ENCODE measurements at regions not wholly inside any gene's neighbourhood (a gene's known extent, or its start where the extent isn't known, plus 50 kb on each side); places are given as distances from the start of the nearest gene placed in this dataset.

- no peak for TF ChIP-seq CTCF (IDR thresholded peaks at IDR 0.05; ENCODE audit: unreplicated experiment)
- H3K9me3 Mint-ChIP-seq (ENCODE audit: low read depth, unreplicated experiment) = peaks cover 2% of the 10 kb centered on the region
- CTCF ChIA-PET = no interaction called here
- no peaks in the 10 kb centered on the region for H3K36me3 Mint-ChIP-seq (ENCODE audit: insufficient read depth, unreplicated experiment)
- no TSS peak for BruUV-seq (replicated peaks)
- peaks cover 20% of the 10 kb centered on the region for H3K27me3 Mint-ChIP-seq (ENCODE audit: unreplicated experiment)
- no peak for DNase-seq
- H3K27ac Mint-ChIP-seq (ENCODE audit: unreplicated experiment) = no peak overlapping the region
- H3K4me3 Mint-ChIP-seq (ENCODE audit: low read depth, unreplicated experiment) = no peak overlapping the region
- H3K4me1 Mint-ChIP-seq (ENCODE audit: low read depth, unreplicated experiment) = no peaks in the 10 kb centered on the region
- intact Hi-C loops (cut with micrococcal nuclease; ENCODE audit: unreplicated experiment) = no loop called here
Measured at GRCh38 chr4:138759554-138759902, 256.1 kb upstream of the NOCT start.

- Mint-ChIP-seq H3K9me3 (ENCODE audit: low read depth, unreplicated experiment) (peaks cover 2% of the 10 kb centered on the region), H3K27ac (ENCODE audit: unreplicated experiment) (no peak overlapping the region), H3K4me3 (ENCODE audit: low read depth, unreplicated experiment) (no peak overlapping the region), H3K4me1 (ENCODE audit: low read depth, unreplicated experiment) (no peaks in the 10 kb centered on the region), H3K27me3 (ENCODE audit: unreplicated experiment) (peaks cover 14% of the 10 kb centered on the region), H3K36me3 (ENCODE audit: insufficient read depth, unreplicated experiment) (no peaks in the 10 kb centered on the region)
- no TSS peak for BruUV-seq (replicated peaks)
- CTCF ChIA-PET = no interaction called here
- intact Hi-C loops (cut with micrococcal nuclease; ENCODE audit: unreplicated experiment) = no loop called here
- no peak for DNase-seq
- no peak for TF ChIP-seq CTCF (IDR thresholded peaks at IDR 0.05; ENCODE audit: unreplicated experiment)
Measured at GRCh38 chr4:138758876-138759553, 256.6 kb upstream of the NOCT start.

GRCh38 chr4:138758196-138758595, 257.4 kb upstream of the NOCT start:
- CTCF ChIA-PET = no interaction called here
- intact Hi-C loops (cut with micrococcal nuclease; ENCODE audit: unreplicated experiment) = no loop called here

GRCh38 chr4:138757432-138757831, 258.1 kb upstream of the NOCT start:
- CTCF ChIA-PET = no interaction called here
- Mint-ChIP-seq H3K27ac (ENCODE audit: unreplicated experiment) (no peak overlapping the region), H3K9me3 (ENCODE audit: low read depth, unreplicated experiment) (peaks cover 2% of the 10 kb centered on the region), H3K36me3 (ENCODE audit: insufficient read depth, unreplicated experiment) (no peaks in the 10 kb centered on the region), H3K4me3 (ENCODE audit: low read depth, unreplicated experiment) (no peak overlapping the region), H3K27me3 (ENCODE audit: unreplicated experiment) (no peaks in the 10 kb centered on the region), H3K4me1 (ENCODE audit: low read depth, unreplicated experiment) (no peaks in the 10 kb centered on the region)
- BruUV-seq (replicated peaks) = no TSS peak
- no peak for DNase-seq
- no peak for TF ChIP-seq CTCF (IDR thresholded peaks at IDR 0.05; ENCODE audit: unreplicated experiment)
- intact Hi-C loops (cut with micrococcal nuclease; ENCODE audit: unreplicated experiment) = no loop called here

More at GRCh38 chr4:138758196-138758595, 257.4 kb upstream of the NOCT start:
- BruUV-seq (replicated peaks) = no TSS peak
- Mint-ChIP-seq H3K27me3 (ENCODE audit: unreplicated experiment) (peaks cover 6% of the 10 kb centered on the region), H3K4me3 (ENCODE audit: low read depth, unreplicated experiment) (no peak overlapping the region), H3K4me1 (ENCODE audit: low read depth, unreplicated experiment) (no peaks in the 10 kb centered on the region), H3K9me3 (ENCODE audit: low read depth, unreplicated experiment) (peaks cover 2% of the 10 kb centered on the region), H3K27ac (ENCODE audit: unreplicated experiment) (no peak overlapping the region), H3K36me3 (ENCODE audit: insufficient read depth, unreplicated experiment) (no peaks in the 10 kb centered on the region)
- TF ChIP-seq CTCF (IDR thresholded peaks at IDR 0.05; ENCODE audit: unreplicated experiment) = no peak
- DNase-seq = no peak

Data from Calu3 (cell line).